ENCODE measurements at regions not wholly inside any gene's neighbourhood (a gene's known extent, or its start where the extent isn't known, plus 50 kb on each side); places are given as distances from the start of the nearest gene placed in this dataset.

- DNase-seq (ENCODE audit: low read depth) = no peak
Observed at GRCh38 chr10:131776496-131776895, 124.3 kb upstream of the PPP2R2D start.

GRCh38 chr10:131777162-131777561 lies 123.6 kb upstream of the PPP2R2D start:
- DNase-seq (ENCODE audit: low read depth) = no peak

GRCh38 chr10:131777921-131778320 lies 122.9 kb upstream of the PPP2R2D start:
- DNase-seq (ENCODE audit: low read depth) = no peak

GRCh38 chr10:131778385-131778784 lies 122.4 kb upstream of the PPP2R2D start:
- no peak for DNase-seq (ENCODE audit: low read depth)

GRCh38 chr10:131778842-131779241 lies 122.0 kb upstream of the PPP2R2D start:
- no peak for DNase-seq (ENCODE audit: low read depth)

GRCh38 chr10:131779661-131780394 lies 121.0 kb upstream of the PPP2R2D start:
- no peak for DNase-seq (ENCODE audit: low read depth)

GRCh38 chr10:131781076-131781475 lies 119.7 kb upstream of the PPP2R2D start:
- no peak for DNase-seq (ENCODE audit: low read depth)

GRCh38 chr10:131781791-131782190 lies 119.0 kb upstream of the PPP2R2D start:
- DNase-seq (ENCODE audit: low read depth) = no peak

GRCh38 chr10:131784363-131785120 lies 116.3 kb upstream of the PPP2R2D start:
- DNase-seq (ENCODE audit: low read depth) = no peak

- no peak for DNase-seq (ENCODE audit: low read depth)
Observed at GRCh38 chr10:131785121-131785460, 115.7 kb upstream of the PPP2R2D start.

- peak; percentile 3 for DNase-seq (ENCODE audit: low read depth)
Observed at GRCh38 chr10:131786756-131787605, 113.8 kb upstream of the PPP2R2D start.

GRCh38 chr10:131787961-131788360 lies 112.8 kb upstream of the PPP2R2D start:
- no peak for DNase-seq (ENCODE audit: low read depth)

- no peak for DNase-seq (ENCODE audit: low read depth)
Observed at GRCh38 chr10:131788386-131788785, 112.4 kb upstream of the PPP2R2D start.

GRCh38 chr10:131789516-131789915 lies 111.3 kb upstream of the PPP2R2D start:
- no peak for DNase-seq (ENCODE audit: low read depth)

- no peak for DNase-seq (ENCODE audit: low read depth)
Observed at GRCh38 chr10:131790021-131790420, 110.8 kb upstream of the PPP2R2D start.

GRCh38 chr10:131792011-131792651 lies 108.7 kb upstream of the PPP2R2D start:
- DNase-seq (ENCODE audit: low read depth) = no peak

- no peak for DNase-seq (ENCODE audit: low read depth)
Observed at GRCh38 chr10:131792809-131793208, 108.0 kb upstream of the PPP2R2D start.

GRCh38 chr10:131795761-131796160 lies 105.0 kb upstream of the PPP2R2D start:
- no peak for DNase-seq (ENCODE audit: low read depth)

GRCh38 chr10:131797626-131798025 lies 103.2 kb upstream of the PPP2R2D start:
- DNase-seq (ENCODE audit: low read depth) = no peak

- no peak for DNase-seq (ENCODE audit: low read depth)
Observed at GRCh38 chr10:131799429-131799828, 101.4 kb upstream of the PPP2R2D start.

GRCh38 chr10:131802156-131802915 lies 98.5 kb upstream of the PPP2R2D start:
- DNase-seq (ENCODE audit: low read depth) = no peak

Data from HS-5 (cell line).